Esophagus squamous epithelium (tissue), 5 donors: ENCODE measurements at regions not wholly inside any gene's neighbourhood (a gene's known extent, or its start where the extent isn't known, plus 50 kb on each side); places are given as distances from the start of the nearest gene placed in this dataset.

Experiments
- DNase-seq: peaks from one replicate; lab custom pipeline; 2025; lab: John Stamatoyannopoulos, UW
- H3K27ac ChIP-seq, 4 donors: fragments of 200-600 bp; sonication (generic); one replicate each; pipeline ENCODE4 v1.5.1; 2016 to 2019; ENCODE audit warnings: mild to moderate bottlenecking in 1 of 4
- H3K27me3 ChIP-seq, 4 donors: fragments of 200-600 bp; sonication (generic); 1 replicate in 3 of 4; 2 replicates in 1 of 4; pipeline versions ENCODE4 v1.5.1 to v1.6.0; 2017 to 2021; ENCODE audit warnings: antibody characterized with exemption in 1 of 4
- H3K36me3 ChIP-seq, 3 donors: fragments of 200-600 bp; sonication (generic); one replicate each; pipeline ENCODE4 v1.5.1; 2016 to 2019
- H3K4me1 ChIP-seq, 3 donors: fragments of 200-600 bp; sonication (generic); one replicate each; pipeline ENCODE4 v1.5.1; 2017 to 2019
- H3K4me3 ChIP-seq, 4 donors: fragments of 200-600 bp; sonication (generic); 1 replicate in 3 of 4; 2 replicates in 1 of 4; pipeline ENCODE4 v1.5.1; 2016 to 2019; ENCODE audit warnings: mild to moderate bottlenecking in 2 of 4, moderate library complexity in 1 of 4
- H3K9me3 ChIP-seq, 3 donors: fragments of 200-600 bp; sonication (generic); one replicate each; pipeline ENCODE4 v1.5.1; 2016 to 2019
- CTCF ChIP-seq, 6 experiments: fragments of 450-650 bp in 4 of 6; fragments of 200-600 bp in 2 of 6; sonication (generic) in 2 of 6; IDR thresholded peaks; one replicate each; pipeline ENCODE4 v1.5.1; 2016 to 2019; ENCODE audit warnings: antibody characterized with exemption in 6 of 6, mild to moderate bottlenecking in 4 of 6, moderate library complexity in 4 of 6
- POLR2A ChIP-seq, 4 donors: fragments of 450-650 bp; IDR thresholded peaks; one replicate each; pipeline ENCODE4 v1.6.1; 2017; ENCODE audit warnings: antibody characterized with exemption in 4 of 4, mild to moderate bottlenecking in 4 of 4, moderate library complexity in 3 of 4
- WGBS, 2 donors: methylation state at CpG; one replicate each; pipeline ENCODE4 v1.1.5; 2018; 5-methylcytosine and 5-hydroxymethylcytosine counted together
- intact Hi-C: fragments of 100-400 bp; cut with DNase I; formaldehyde crosslinking; loops from one replicate; pipeline ENCODE4 v1.15.0; 2022
- donor health status: DM: yes; HTN: yes; CAD: no.

GRCh38 chr9:135216236-135216635 lies 128.8 kb downstream of the OLFM1 start:
- Histone ChIP-seq H3K36me3 (no peaks in the 10 kb centered on the region), H3K27me3 (peaks cover 0 to 92% (median 0%) of the 10 kb centered on the region in 4 donors)

GRCh38 chr9:135216791-135217441 lies 129.4 kb downstream of the OLFM1 start:
- Histone ChIP-seq H3K27me3 (peaks cover 0 to 93% (median 0%) of the 10 kb centered on the region in 4 donors), H3K4me1 (peaks cover 0 to 34% (median 3%) of the 10 kb centered on the region in 3 donors), H3K9me3 (peaks cover 0 to 2% (median 0%) of the 10 kb centered on the region in 3 donors), H3K4me3 (no peak overlapping the region), H3K36me3 (no peaks in the 10 kb centered on the region), H3K27ac (no peak overlapping the region)
- WGBS, 2 donors = 46 to 58% methylated on average over 21 to 22 of the region's 22 CpGs
- intact Hi-C loops = no loop called here
- no peak for DNase-seq
- TF ChIP-seq CTCF (IDR thresholded peaks at IDR 0.05) = no peak
- TF ChIP-seq POLR2A (IDR thresholded peaks at IDR 0.05) = no peak

More at GRCh38 chr9:135216236-135216635, 128.8 kb downstream of the OLFM1 start:
- peaks cover 0 to 8% (median 5%) of the 10 kb centered on the region in 3 donors for H3K9me3 ChIP-seq
- no peak overlapping the region for H3K4me3 ChIP-seq
- intact Hi-C loops = no loop called here
- H3K4me1 ChIP-seq = peaks cover 0 to 34% (median 3%) of the 10 kb centered on the region in 3 donors
- no peak for TF ChIP-seq POLR2A (IDR thresholded peaks at IDR 0.05)
- no peak for TF ChIP-seq CTCF (IDR thresholded peaks at IDR 0.05)
- WGBS, 2 donors = 78% methylated on average over 3 of the region's 7 CpGs; no CpG with 5 or more reads in 1 of the 2 donors
- DNase-seq = no peak
- no peak overlapping the region for H3K27ac ChIP-seq

- no peaks in the 10 kb centered on the region for H3K36me3 ChIP-seq
- H3K4me3 ChIP-seq = no peak overlapping the region
- peaks cover 0 to 34% (median 3%) of the 10 kb centered on the region in 3 donors for H3K4me1 ChIP-seq
- no peak for TF ChIP-seq CTCF (IDR thresholded peaks at IDR 0.05)
- TF ChIP-seq POLR2A (IDR thresholded peaks at IDR 0.05) = no peak
- WGBS, 2 donors = 20% methylated on average over 1 of the region's 5 CpGs; no CpG with 5 or more reads in 1 of the 2 donors
- peaks cover 0 to 98% (median 0%) of the 10 kb centered on the region in 4 donors for H3K27me3 ChIP-seq
- H3K9me3 ChIP-seq = no peaks in the 10 kb centered on the region
- intact Hi-C loops = no loop called here
- no peak overlapping the region for H3K27ac ChIP-seq
- no peak for DNase-seq
Observed at GRCh38 chr9:135217836-135218235, 130.4 kb downstream of the OLFM1 start.

DNA sequence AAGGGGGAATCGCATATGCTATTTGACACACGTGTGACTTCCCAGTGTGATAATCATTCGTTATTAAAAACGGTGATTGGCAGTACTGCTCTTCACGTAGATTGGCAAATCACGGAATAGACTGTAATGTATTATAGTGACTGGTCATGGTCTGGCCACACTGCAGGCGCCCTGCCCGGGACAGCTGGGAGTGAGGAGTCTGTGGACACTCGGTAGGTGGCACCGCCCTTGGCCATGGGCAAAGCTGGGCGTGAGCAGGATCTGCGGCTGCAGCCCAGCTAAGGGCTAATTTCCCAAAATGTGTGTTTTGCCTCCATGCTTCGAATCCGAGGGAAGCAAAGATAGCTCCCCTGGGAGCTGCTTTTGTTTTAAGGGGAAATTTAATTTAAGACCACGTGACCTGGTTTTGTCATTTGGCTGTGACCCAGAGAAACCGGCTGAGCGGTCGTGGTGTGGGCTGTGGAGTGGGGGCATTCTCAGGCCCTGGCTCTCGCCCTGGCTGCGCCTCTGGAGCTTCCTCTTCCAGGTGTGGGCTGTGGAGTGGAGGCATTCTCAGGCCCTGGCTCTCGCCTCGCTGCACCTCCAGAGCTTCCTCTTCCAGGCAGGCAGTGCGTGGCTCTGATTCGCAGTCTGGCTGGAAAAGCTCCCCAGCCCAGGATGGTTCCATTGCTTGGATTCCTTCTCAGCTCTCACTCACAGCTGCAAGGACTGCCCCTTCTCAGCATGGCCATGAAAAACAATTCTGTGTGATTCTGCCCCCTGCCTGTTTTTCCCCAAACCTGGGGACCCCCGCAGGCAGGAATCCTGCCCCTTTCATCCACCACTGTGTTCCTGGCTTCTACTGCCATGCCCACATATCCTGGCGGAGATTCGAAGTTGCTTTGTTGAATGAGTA lies 131.1 kb downstream of the OLFM1 start:
- H3K36me3 ChIP-seq = no peaks in the 10 kb centered on the region
- intact Hi-C loops = no loop called here
- 37 to 38% methylated on average over 14 to 18 of the region's 27 CpGs for WGBS, 2 donors
- peaks cover 0 to 34% (median 3%) of the 10 kb centered on the region in 3 donors for H3K4me1 ChIP-seq
- no peaks in the 10 kb centered on the region for H3K9me3 ChIP-seq
- no peak for DNase-seq
- no peak overlapping the region for H3K27ac ChIP-seq
- TF ChIP-seq CTCF (IDR thresholded peaks at IDR 0.05) (no peak), POLR2A (IDR thresholded peaks at IDR 0.05) (no peak)
- H3K27me3 ChIP-seq = peaks cover 0 to 98% (median 0%) of the 10 kb centered on the region in 4 donors
- no peak overlapping the region for H3K4me3 ChIP-seq
